Head of caudate nucleus (tissue), 42 donors: ENCODE measurements at regions not wholly inside any gene's neighbourhood (a gene's known extent, or its start where the extent isn't known, plus 50 kb on each side); places are given as distances from the start of the nearest gene placed in this dataset.

Experiments
- DNase-seq, 42 donors: peaks; one replicate each; pipeline versions ENCODE4 v3.0.0 to v3.0.0-alpha.2; 2020 to 2021; ENCODE audit warnings: mixed read lengths in 7 of 42
- intact Hi-C: fragments of 100-400 bp; cut with DNase I; formaldehyde crosslinking; loops from one replicate; pipeline ENCODE4 v1.15.0; 2022

DNA sequence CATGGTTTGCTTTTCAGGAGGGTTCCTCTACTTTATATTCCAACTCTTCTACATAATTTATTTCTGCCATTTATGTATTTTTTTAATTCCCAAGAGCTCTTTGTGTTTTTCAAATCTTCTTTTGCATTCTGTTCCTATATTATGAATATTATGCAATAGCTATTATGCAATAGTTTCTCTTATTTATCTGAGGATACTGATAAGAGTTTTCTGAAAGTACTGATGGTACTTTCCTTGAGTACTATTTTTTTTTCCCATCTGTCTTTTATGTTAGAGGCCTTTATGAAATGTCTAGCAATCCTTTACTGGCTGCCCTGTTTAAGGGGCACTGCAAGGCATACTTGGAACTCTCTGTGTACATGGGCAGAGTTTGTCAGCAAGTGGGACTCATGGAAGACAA is 93.4 kb downstream of the SLC41A2 start:
- intact Hi-C loops: no loop called here
- DNase-seq: no peak

DNA sequence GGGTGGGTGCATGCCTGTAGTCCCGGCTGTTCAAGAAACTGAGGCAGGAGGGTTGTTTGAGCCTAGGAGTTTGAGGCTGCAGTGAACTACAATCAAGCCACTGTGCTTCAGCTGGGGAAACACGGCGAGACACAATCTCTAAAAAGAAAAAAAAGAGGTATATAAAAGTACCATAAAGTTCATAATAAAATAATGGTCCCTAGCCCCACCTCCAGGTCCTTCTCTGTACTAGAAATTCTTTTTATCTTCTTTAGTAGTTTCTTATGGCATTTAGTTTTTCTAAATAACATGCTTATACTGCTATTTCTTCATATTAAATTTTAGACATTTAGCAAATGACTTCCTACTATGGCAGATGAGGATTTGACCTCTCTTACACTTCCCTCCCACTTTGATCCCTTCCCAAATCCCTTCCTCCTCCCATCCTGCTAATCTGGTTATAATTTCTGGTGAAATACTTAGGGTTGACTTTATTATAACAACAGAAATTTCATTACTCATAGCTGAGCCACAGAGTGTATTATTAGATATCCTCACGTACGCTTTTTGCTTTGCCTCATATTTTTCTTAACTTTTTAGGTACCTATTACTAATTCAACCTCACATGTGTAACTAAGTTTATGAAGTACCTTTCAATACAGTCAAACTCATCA is 94.7 kb downstream of the SLC41A2 start:
- no peak for DNase-seq
- intact Hi-C loops: no loop called here

DNA sequence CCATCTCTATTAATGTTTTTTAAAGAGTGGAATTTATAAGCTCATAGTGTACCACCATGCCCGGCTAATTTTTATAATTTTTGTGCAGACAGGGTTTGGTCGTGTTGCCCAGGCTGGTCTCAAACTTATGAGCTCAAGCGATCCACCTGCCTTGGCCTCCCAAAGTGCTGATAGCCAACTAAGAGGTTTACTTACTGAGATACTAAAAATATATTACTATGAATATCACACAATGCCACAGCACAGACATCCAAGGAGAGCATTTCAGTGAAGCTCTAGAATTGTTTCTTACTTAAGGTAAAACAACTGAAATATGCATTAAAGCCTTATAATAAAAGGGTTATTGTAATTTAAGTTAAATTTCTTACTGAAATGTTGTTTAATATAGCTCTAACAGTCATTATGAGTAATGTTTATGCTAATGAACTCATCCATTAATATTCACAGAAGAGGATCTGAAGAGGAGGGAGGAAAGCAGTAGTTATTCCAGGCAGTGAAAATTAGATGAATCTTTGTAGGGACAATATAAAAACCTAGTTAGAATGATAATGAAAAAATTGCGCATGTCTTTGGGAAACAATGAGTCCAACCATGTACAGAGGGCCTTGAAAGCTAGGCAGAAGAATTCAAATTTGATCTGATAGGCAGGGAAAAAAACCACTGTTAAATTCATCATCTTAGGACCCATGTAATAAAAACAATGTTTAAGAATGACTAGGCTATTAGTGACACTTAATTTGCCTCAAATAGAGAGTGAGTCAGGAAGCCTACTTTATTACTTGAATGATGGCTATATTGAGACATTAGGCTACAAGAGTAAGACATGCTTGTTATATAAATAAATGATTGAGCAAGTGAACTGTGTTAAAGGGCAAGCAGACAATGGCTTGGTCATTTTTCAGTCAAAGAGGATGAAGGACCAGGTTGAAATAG is 99.2 kb downstream of the SLC41A2 start:
- intact Hi-C loops: no loop called here
- no peak for DNase-seq

DNA sequence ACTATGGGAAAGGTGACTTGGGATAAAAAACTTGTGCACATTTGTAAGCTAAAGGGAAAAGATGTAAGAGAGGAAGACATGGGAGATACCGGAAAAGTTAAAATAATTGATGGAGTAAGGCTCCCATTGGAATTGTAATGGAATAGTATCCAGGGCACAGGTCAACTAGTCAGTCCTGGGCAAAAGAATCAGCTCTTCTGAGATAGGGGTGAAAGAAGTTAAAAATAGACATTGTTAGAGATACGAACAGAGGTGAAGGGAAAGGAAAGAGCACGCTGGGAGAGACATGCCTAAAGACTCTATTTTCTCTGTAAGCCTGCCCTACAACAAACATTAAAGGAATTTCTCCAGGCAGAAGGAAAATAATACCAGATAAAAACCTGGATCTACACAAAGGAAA is 101.6 kb downstream of the SLC41A2 start:
- intact Hi-C loops: no loop called here

DNA sequence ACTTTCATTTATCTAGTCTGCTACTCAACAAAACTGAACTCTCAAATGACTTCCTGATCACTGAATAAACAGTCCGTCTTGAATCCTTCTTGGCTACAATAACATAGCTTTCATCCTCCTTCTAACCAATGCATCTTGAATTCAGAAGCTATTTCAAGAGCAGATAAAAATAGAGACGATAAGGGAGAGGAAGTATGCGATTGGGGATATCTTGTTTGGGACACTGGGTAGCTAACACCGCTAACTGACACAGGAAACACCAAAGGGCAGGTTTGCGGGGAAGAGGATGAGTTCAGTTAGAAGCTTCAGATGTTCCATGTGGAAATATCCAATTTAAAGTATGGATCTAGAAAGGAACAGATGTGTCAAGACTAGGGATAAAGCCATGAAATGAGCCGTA is 102.5 kb downstream of the SLC41A2 start:
- intact Hi-C loops: no loop called here
- no peak for DNase-seq

More for the DNA sequence above, 101.6 kb downstream of the SLC41A2 start:
- no peak for DNase-seq

DNA sequence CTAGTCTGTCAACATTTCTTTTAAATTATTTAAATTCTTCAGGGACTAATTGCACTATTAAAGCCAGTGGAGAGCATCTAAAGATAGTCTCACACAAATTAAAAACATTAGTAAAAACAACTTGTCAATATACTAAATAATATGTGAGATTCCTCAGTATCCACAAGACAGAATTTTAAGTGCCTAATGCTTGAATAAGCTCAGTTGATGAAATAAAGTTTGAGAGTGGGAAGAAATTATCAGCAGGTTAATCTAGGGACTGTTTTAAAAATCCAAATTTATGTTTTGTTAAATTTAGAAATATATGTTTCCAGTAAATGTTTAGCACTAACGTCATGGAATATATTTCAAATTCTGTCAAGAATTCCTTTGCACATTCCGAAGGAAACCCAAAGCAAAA is 105.2 kb downstream of the SLC41A2 start:
- no peak for DNase-seq
- intact Hi-C loops: no loop called here

DNA sequence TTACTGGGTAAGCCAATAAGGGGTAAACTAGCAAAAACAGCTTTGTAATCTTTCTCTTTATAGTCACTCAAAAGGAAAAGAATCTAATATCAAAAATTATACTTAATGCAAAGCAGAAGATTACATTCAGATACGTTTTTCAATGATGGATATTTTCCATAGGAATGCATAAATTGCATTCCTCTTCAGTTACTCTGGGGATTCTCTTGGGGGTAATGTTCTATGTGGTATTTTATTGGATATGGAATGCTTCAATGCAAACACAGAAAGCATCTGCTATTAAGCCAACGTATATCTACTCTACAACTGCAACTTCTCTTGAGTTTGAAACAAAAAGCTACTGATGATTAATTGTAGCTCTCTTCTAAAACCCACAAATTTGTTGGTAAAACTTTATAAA is 106.0 kb downstream of the SLC41A2 start:
- DNase-seq: no peak
- intact Hi-C loops: no loop called here

DNA sequence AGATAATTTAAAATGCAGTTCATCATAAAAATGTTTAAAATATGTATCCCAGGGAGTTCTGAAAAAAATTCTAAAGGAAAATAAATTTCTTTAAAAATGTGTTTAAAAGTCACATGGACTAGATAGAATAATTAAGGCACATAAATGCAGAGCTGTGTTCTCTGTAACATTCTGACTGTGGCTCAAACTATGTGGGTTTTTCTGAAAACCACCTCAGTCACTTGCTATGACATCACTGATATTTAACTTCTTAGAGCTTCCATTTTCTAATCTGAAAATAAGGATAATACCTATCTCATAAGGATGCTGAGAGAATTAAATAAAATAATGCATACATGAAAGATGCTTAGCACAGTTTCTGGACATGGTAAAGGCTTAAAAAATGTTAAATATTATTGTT is 107.3 kb downstream of the SLC41A2 start:
- no peak for DNase-seq
- intact Hi-C loops: no loop called here

DNA sequence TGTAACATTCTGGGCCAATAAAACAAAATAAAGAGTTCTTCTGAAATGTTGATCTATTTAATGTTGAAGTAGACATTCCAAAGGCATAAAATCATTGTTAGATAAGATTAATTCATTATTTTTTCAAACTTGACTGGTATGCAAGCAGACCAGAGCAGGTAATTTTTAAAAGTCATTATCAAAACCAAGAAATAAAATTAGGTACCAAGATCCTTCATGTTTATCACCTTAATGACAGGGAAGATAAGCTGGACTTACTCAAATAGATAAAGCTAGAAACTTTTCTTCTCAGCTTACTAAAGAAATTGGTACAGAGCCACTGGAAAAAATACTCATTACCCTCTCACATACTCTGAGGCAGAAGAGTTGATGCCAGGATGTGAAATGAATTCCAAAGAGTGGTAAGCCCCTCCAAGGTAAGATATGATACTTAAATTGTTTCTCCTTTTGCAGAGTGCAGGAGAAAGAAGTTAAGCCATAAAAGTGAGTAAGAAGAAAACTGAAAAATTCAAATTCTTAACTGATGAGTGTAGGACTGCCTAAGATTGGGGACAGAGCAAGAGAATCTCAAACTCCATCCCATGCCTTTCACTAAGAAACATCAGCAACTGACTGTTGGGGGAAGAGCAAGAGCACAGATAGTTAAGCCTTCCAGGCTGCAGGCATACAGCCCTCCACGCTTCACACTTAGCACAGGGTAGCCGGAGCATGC is 111.9 kb downstream of the SLC41A2 start:
- DNase-seq: no peak
- intact Hi-C loops: no loop called here

DNA sequence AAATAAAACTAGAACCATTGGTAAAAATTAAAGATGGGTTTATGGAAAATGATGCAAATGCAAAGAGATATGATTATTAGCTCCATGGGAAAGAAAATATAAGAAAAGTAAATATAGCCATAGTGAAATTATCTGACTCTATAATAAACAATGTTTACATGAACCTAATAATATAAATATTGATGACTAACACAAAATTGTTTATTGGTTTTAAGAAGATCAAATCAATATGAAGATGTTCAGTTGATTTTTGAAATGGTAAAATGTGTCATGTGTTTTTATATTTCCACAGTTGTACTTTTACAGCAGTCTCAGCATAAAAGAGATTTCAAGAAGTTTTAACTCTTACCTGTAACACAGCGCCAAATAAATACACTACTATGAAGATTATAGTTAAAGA is 114.0 kb downstream of the SLC41A2 start:
- intact Hi-C loops: no loop called here
- DNase-seq: no peak

DNA sequence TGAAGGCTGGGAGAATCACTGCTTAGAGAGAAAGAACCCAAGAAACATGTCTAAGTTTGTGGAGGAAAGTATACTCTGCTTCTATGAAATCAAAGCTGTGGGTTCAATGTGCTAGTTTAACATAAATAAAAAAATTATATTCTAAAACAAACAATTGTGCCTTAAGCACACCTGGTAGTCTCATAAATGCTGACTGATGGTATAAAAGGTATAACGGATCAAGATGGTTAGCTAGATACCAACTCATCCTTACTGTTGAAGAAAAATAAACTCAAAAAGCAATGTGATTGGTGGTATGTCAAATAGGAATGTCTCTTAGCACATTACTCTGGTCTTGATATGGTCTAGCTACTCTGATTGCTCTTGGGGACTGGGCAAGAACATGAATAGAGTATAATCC is 117.8 kb downstream of the SLC41A2 start:
- no peak for DNase-seq
- intact Hi-C loops: no loop called here

DNA sequence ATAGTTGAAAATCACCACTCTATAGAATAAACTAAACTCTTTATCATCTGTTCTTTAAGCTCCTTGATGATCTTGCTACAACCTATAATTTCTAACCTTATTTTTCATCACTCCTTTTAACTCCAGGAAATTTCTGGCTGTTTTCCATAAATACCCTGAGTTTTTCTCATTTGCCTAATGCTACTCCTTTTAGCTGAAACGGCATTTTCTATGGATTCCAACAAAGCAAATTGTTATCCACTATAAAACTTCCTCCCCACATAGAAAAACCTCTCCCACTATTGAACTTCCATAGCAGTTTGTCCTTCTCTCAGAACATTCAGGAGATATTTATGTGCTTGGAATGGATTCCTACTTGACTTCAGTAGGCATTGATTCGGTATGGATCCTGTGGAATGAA is 122.8 kb downstream of the SLC41A2 start:
- DNase-seq: no peak
- intact Hi-C loops: no loop called here

DNA sequence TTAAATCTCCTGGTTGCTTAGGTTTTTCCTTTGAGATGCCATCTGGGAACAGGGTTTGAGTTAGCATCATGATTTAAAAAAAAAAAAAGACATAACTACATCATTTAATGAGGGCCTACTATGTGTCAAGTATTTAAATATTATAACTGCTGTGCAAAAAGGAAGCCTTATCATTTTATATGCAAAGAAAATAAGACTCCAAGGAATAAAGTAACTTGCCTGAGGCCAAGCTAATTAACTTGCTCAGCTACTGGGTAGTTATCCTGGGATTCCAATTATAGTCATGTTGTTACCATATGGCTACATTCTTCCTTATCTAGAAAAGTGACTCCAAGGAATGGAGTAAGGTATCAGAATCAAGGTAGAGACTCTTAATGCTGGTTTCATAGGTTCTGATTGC is 123.5 kb downstream of the SLC41A2 start:
- intact Hi-C loops: no loop called here
- no peak for DNase-seq

DNA sequence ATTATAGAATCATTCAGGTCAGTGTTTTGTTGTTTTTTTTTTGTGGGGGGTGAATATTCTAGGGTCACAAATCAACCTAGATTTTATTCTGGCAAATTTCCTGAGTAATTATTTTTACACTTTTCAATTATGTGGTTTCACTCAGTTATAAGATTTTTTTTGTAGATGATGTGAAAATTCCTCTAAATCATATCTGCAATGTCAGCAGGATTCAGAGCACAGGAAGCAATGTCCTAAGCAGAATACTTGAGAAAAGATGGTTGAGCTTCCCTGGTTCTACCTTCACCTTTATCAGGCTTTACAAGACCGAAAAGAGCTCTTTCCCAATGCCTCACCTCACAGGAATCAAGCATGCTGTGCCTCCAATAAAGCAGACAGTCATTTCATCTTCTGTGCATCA is 124.3 kb downstream of the SLC41A2 start:
- intact Hi-C loops: no loop called here
- no peak for DNase-seq

DNA sequence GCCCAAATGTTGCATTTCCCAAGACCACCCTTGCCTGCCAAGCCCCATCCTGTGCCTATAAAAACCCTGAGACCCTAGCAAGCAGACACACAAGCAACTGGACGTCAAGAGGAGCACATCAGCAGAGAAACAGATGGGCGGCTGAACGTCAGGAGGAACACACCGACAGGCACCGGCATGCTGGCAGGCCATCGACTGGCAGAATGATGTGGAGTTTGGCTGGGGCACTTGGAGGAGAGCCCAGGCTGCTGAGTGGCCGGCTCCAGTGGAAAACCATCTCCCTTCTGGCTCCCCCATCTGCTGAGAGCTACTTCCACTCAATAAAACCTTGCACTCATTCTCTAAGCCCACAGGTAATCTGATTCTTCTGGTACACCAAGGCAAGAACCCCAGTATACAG is 130.1 kb downstream of the SLC41A2 start:
- no peak for DNase-seq
- intact Hi-C loops: no loop called here

DNA sequence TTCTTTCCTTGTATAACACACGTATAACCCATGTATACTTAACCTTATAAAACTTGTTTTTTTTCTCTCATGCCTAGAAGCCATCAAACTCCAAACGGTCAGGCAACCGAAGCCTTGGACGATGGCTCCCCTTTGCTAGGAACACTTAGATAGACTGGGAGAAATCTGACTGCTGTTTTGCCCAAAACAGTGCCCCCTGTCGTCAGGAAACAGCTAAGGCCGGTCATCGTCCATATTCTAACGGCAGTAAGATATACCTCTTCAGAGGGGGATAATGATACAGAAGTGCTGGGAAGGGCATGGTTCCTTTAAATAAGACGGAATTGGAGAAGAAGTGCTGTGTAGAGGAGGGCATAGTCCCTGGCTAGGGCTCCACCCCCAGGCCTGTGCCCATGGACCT is 130.5 kb downstream of the SLC41A2 start:
- intact Hi-C loops: no loop called here
- DNase-seq: no peak

DNA sequence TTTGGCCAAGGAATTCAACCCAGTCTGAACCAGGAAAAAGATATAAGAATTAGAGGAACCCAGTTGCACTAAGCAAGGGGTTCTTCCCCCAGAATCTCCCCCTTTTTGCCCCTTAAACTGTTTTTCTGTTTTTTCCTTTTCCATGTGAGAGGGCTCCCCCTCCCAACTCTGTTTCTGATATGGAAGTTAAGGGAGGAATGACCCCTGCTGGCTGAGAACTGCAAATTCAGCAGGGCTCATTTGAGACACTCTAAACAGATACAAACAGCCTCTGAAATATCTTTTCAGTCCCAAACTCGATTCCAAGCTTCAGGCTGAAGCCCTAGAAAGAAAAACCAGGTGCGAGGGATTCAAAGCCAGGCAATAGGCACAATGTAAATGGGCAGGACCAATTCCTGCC is 132.7 kb downstream of the SLC41A2 start:
- intact Hi-C loops: no loop called here
- no peak for DNase-seq

DNA sequence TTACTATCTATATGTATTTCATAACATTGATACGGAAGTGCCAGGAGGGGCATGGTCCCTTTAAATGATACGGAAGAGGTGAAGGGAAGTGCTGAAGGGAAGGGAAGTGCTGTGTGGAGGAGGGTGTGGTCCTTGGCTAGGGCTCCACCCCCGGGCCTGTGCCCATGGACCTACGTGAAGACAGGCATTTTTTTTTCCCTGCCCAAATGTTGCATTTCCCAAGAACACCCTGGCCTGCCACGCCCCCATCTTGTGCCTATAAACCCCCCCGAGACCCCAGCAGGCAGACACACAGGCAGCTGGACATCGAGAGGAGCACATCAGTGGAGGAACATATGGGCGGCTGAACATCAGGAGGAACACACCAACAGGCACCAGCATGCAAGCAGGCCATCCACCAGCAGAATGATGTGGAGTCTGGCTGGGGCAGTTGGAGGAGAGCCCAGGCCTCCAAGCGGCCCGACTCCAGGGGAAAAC is 134.1 kb downstream of the SLC41A2 start:
- DNase-seq: peak in 2 of 42 donors; percentile 8
- intact Hi-C loops: no loop called here

DNA sequence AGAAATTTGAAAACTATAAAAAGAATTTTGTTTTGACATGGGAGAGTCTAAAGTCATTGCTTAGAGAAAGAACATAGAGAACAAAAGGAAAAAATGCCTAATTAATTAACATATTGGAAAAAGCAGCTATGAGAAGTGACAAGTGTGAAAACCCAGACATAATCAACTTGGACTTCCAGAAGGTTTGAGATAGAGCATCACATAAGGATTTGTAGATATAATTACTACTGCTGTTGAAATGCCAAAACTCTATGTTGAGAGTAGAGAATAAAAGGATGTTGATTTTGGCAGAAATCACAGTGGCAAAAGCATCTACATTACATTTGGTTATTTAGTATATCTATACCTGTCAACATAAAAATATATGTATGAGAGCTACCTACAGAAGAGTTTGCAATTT is 135.1 kb downstream of the SLC41A2 start:
- intact Hi-C loops: no loop called here

DNA sequence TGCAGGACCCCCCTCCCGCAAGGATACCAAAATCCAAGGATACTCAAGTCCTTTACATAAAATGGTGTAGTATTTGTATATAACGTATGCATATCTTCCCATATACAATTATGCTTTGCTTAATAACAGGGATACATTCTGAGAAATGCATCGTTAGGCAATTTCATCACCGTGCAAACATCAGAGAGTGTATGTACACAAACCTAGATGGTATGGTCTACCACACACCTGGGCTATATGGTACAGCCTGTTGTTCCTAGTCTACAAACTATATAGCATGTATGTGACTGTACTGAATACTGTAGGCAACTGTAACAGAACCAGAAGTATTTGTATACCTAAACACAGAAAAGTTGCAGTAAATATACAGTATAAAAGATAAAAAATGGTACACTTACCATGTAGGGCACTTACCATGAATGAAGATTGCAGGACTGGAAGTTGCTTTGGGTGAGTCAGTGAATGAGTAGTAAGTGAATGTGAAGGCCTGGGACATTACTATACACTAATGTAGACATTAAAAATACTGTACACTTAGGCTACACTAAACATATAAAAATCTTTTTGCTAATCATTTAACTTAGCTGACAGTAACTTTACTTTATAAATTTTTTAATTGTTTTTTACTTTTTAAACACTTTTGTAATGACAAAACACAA is 141.1 kb downstream of the SLC41A2 start:
- no peak for DNase-seq
- intact Hi-C loops: no loop called here

More for the DNA sequence above, 135.1 kb downstream of the SLC41A2 start:
- DNase-seq: no peak
